ENCODE measurements at regions not wholly inside any gene's neighbourhood (a gene's known extent, or its start where the extent isn't known, plus 50 kb on each side); places are given as distances from the start of the nearest gene placed in this dataset.

DNA sequence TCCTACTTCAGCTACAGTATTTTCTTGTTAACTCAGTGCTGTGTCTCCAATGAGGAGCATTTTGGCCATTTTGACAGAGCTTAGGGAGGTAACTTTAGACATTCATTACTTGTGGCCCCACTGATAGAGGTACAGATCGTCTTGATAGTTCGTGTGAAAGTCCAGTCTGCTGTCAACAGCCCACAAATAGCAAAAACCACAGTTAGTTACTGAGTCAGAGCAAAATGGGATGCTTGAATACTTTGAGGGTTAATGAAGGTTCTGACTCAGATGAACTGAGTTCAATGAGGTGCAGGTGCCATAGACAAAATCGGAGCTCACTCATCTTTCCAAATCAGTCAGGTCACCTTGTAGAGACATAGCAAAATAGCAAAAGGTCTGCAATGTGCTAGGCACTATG is 163.1 kb upstream of the TLE4 start:
- Histone ChIP-seq H3K4me3 (no peak overlapping the region), H3K9me3 (no peaks in the 10 kb centered on the region), H3K27ac (no peak overlapping the region), H3K4me1 (ENCODE audit: insufficient read depth) (no peaks in the 10 kb centered on the region), H3K27me3 (no peaks in the 10 kb centered on the region), H3K36me3 (no peaks in the 10 kb centered on the region)
- TF ChIP-seq, protein P1, sequence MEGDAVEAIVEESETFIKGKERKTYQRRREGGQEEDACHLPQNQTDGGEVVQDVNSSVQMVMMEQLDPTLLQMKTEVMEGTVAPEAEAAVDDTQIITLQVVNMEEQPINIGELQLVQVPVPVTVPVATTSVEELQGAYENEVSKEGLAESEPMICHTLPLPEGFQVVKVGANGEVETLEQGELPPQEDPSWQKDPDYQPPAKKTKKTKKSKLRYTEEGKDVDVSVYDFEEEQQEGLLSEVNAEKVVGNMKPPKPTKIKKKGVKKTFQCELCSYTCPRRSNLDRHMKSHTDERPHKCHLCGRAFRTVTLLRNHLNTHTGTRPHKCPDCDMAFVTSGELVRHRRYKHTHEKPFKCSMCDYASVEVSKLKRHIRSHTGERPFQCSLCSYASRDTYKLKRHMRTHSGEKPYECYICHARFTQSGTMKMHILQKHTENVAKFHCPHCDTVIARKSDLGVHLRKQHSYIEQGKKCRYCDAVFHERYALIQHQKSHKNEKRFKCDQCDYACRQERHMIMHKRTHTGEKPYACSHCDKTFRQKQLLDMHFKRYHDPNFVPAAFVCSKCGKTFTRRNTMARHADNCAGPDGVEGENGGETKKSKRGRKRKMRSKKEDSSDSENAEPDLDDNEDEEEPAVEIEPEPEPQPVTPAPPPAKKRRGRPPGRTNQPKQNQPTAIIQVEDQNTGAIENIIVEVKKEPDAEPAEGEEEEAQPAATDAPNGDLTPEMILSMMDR (IDR thresholded peaks at IDR 0.05) = no peak
- TF ChIP-seq EP300 (IDR thresholded peaks at IDR 0.05) (no peak), POLR2A (IDR thresholded peaks at IDR 0.05) (no peak)
- intact Hi-C loops (cut with DNase I) = no loop called here
- DNase-seq = no peak
- 72 to 92% (median 88%) methylated on average over 3 of the region's 3 CpGs for WGBS, 3 donors

DNA sequence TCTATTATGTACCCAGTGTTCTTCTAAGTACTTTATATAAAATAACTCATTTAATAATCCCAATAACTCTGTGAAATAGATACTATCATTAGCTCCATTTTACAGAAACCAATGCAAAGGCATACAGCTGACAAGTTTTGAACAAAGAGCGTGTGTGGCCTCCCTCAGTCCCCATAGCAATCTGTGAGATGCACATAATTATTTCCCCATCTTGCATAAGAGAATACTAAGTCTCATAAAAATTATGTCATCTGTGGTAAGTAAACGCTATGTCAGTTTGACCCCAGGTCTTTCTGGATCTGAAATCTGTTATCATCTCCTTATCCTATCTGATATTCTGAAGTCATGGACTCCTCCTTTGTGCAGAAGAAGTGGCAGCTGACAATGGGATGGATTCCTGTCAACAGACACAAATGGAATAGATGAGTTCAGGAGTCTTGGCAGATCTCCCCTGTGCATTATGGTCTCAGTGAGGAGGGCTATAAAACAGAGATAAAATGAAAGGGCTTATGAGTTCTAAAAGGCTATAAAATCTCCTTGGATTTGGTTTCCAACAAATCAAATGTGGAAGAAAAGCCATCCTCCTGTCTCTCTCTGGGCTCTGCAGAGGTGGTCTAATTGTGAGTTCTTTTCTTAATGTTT is 162.5 kb upstream of the TLE4 start:
- Histone ChIP-seq H3K27me3 (no peaks in the 10 kb centered on the region), H3K4me3 (no peak overlapping the region), H3K4me1 (ENCODE audit: insufficient read depth) (no peaks in the 10 kb centered on the region), H3K9me3 (no peaks in the 10 kb centered on the region), H3K36me3 (no peaks in the 10 kb centered on the region), H3K27ac (no peak overlapping the region)
- WGBS, 3 donors = 89 to 92% (median 91%) methylated on average over 2 of the region's 2 CpGs
- no peak for DNase-seq
- TF ChIP-seq, protein P1 (IDR thresholded peaks at IDR 0.05) = no peak
- no peak for TF ChIP-seq POLR2A (IDR thresholded peaks at IDR 0.05)
- TF ChIP-seq EP300 (IDR thresholded peaks at IDR 0.05) = no peak
- intact Hi-C loops (cut with DNase I) = no loop called here

DNA sequence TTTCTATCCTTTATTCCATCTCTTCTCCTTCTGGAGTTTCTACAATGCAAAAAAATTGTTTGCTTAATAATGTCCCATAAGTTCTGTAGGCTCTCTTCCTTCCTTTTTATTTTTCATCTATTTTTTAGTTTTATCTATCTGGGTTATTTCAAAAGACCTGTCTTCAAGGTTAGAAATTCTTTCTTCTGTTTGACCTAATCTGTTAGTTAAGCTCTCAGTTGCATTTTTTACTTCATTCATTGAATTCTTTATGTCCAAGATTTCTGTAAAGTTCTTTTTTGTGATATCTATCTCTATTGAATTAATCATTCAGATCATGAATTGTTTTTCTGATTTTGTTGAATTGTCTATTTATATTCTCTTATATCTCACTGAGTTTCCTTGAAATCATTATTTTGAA is 145.9 kb upstream of the TLE4 start:
- Histone ChIP-seq H3K9me3 (no peaks in the 10 kb centered on the region), H3K4me3 (no peak overlapping the region)
- TF ChIP-seq, protein P1 (IDR thresholded peaks at IDR 0.05) = no peak

DNA sequence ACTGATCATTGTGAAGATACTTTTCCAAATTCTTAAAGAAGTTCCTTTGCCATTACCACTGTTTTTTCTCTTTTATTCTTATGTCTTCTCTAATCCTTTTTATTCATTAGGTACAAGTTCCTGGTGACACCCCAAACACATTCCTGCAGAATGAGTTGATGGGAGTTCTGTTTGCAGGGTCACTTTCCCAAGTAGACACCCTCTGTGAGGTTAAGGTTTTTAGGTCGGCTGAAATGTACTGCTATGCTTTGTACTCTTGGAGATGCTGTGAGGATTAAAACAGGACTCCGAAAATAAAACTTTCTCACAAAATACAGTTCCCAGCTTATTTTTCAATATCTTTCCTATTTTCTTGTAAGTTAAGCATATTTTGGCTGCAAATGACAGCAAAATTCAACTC is 143.3 kb upstream of the TLE4 start:
- no peak for DNase-seq
- Histone ChIP-seq H3K4me3 (no peak overlapping the region), H3K4me1 (ENCODE audit: insufficient read depth) (no peaks in the 10 kb centered on the region), H3K36me3 (no peaks in the 10 kb centered on the region), H3K27ac (no peak overlapping the region), H3K27me3 (no peaks in the 10 kb centered on the region), H3K9me3 (no peaks in the 10 kb centered on the region)
- WGBS, 3 donors = 82 to 90% (median 88%) methylated on average over 2 of the region's 2 CpGs
- TF ChIP-seq POLR2A (IDR thresholded peaks at IDR 0.05) (no peak), EP300 (IDR thresholded peaks at IDR 0.05) (no peak)
- TF ChIP-seq, protein P1 (IDR thresholded peaks at IDR 0.05) = no peak
- intact Hi-C loops (cut with DNase I) = no loop called here

More for the DNA sequence above, 145.9 kb upstream of the TLE4 start:
- intact Hi-C loops (cut with DNase I) = no loop called here
- Histone ChIP-seq H3K27me3 (no peaks in the 10 kb centered on the region), H3K36me3 (no peaks in the 10 kb centered on the region), H3K4me1 (ENCODE audit: insufficient read depth) (no peaks in the 10 kb centered on the region), H3K27ac (no peak overlapping the region)
- no peak for DNase-seq

Data from ovary (tissue), 7 donors.